Kidney (tissue), 13 donors: ENCODE measurements at regions not wholly inside any gene's neighbourhood (a gene's known extent, or its start where the extent isn't known, plus 50 kb on each side); places are given as distances from the start of the nearest gene placed in this dataset.

Experiments
- DNase-seq, 5 donors: peaks; one replicate each; pipeline ENCODE4 v3.0.0-alpha.2; 2013 to 2020
- FAIRE-seq: peaks from 2 replicates; lab custom pipeline; 2012; peaks lifted over from hg19 to GRCh38; lab: Jason Lieb, UNC
- H3K27ac ChIP-seq, 2 donors: one replicate each; pipeline ENCODE4 v1.7.0; 2013; ENCODE audit warnings: low read depth in 2 of 2, low read length in 2 of 2, inconsistent platforms in 1 of 2
- H3K27me3 ChIP-seq: one replicate; pipeline ENCODE4 v1.7.1; 2013; ENCODE audit warnings: low read length, inconsistent platforms; ENCODE audit not compliant: control insufficient read depth, insufficient read depth
- H3K36me3 ChIP-seq, 3 donors: one replicate each; pipeline versions ENCODE4 v1.7.0 to v1.7.1; 2013; ENCODE audit warnings: low read length in 3 of 3, control low read depth in 1 of 3, inconsistent platforms in 1 of 3; ENCODE audit not compliant: insufficient read depth in 3 of 3, control insufficient read depth in 2 of 3
- H3K4me1 ChIP-seq, 3 donors: one replicate each; pipeline versions ENCODE4 v1.7.0 to v1.7.1; 2013; ENCODE audit warnings: low read length in 3 of 3, inconsistent platforms in 1 of 3, low read depth in 1 of 3; ENCODE audit not compliant: control insufficient read depth in 2 of 3, insufficient read depth in 2 of 3
- H3K4me3 ChIP-seq, 3 donors: one replicate each; pipeline versions ENCODE4 v1.7.0 to v1.8.1; 2013; ENCODE audit warnings: low read length in 3 of 3, control low read depth in 1 of 3, inconsistent platforms in 1 of 3
- H3K9ac ChIP-seq, 3 donors: one replicate each; pipeline versions ENCODE4 v1.7.0 to v1.7.1; 2013; ENCODE audit warnings: low read length in 3 of 3, control low read depth in 1 of 3, inconsistent platforms in 1 of 3
- H3K9me3 ChIP-seq, 3 donors: one replicate each; pipeline versions ENCODE4 v1.7.0 to v1.7.1; 2013; ENCODE audit warnings: low read length in 3 of 3, control low read depth in 1 of 3, inconsistent platforms in 1 of 3; ENCODE audit not compliant: control insufficient read depth in 2 of 3, insufficient read depth in 1 of 3
- CTCF ChIP-seq: IDR thresholded peaks from 3 replicates; pipeline ENCODE4 v1.5.1; 2012; ENCODE audit warnings: mild to moderate bottlenecking, moderate library complexity, borderline replicate concordance; ENCODE audit not compliant: insufficient read depth; ENCODE audit errors: extremely low read depth
- intact Hi-C: fragments of 100-400 bp; cut with DNase I; formaldehyde crosslinking; loops from one replicate; pipeline ENCODE4 v1.11.1; 2022
- donor health status: control.
- donor health status: control.
- donor health status: control.
- donor health status: control.
- donor health status: control.
- donor health status: DM: yes; HTN: yes; CAD: no.
- donor health status: Normal renal cell carcinoma (clear cell type).

GRCh38 chr5:124227914-124228313, 518.5 kb downstream of the ZNF608 start:
- Histone ChIP-seq H3K36me3 (no peaks in the 10 kb centered on the region), H3K9ac (no peak overlapping the region), H3K9me3 (no peaks in the 10 kb centered on the region), H3K4me1 (no peaks in the 10 kb centered on the region), H3K27ac (no peak overlapping the region), H3K27me3 (no peaks in the 10 kb centered on the region), H3K4me3 (no peak overlapping the region)
- FAIRE-seq (no peak), DNase-seq (no peak)
- TF ChIP-seq CTCF = no peak
- intact Hi-C loops = no loop called here

- no peaks in the 10 kb centered on the region for H3K36me3 ChIP-seq
- no peak for DNase-seq
- no peaks in the 10 kb centered on the region for H3K4me1 ChIP-seq
- no peak overlapping the region for H3K4me3 ChIP-seq
- no peaks in the 10 kb centered on the region for H3K9me3 ChIP-seq
- no peak overlapping the region for H3K9ac ChIP-seq
- TF ChIP-seq CTCF = no peak
- no peaks in the 10 kb centered on the region for H3K27me3 ChIP-seq
- FAIRE-seq = no peak
- intact Hi-C loops = no loop called here
- H3K27ac ChIP-seq = no peak overlapping the region
These were observed 526.0 kb downstream of the ZNF608 start for GRCh38 chr5:124220418-124220817.

- Histone ChIP-seq H3K4me3 (no peak overlapping the region), H3K27ac (no peak overlapping the region), H3K4me1 (no peaks in the 10 kb centered on the region), H3K27me3 (no peaks in the 10 kb centered on the region), H3K36me3 (no peaks in the 10 kb centered on the region), H3K9me3 (no peaks in the 10 kb centered on the region), H3K9ac (no peak overlapping the region)
- no peak for FAIRE-seq
- DNase-seq = no peak
- TF ChIP-seq CTCF = no peak
- intact Hi-C loops = no loop called here
These were observed 533.5 kb downstream of the ZNF608 start for GRCh38 chr5:124212934-124213333.
